ENCODE measurements at regions not wholly inside any gene's neighbourhood (a gene's known extent, or its start where the extent isn't known, plus 50 kb on each side); places are given as distances from the start of the nearest gene placed in this dataset.

- TF ChIP-seq CTCF (IDR thresholded peaks at IDR 0.05; ENCODE audit: insufficient read depth, low read depth, low read length), result no peak
- no peak for DNase-seq (ENCODE audit: low read depth)
- no peak overlapping the region for H3K4me3 ChIP-seq (ENCODE audit: low read depth, low read length)
Observed at GRCh38 chr5:125558016-125558415, 811.6 kb upstream of the ZNF608 start.

DNA sequence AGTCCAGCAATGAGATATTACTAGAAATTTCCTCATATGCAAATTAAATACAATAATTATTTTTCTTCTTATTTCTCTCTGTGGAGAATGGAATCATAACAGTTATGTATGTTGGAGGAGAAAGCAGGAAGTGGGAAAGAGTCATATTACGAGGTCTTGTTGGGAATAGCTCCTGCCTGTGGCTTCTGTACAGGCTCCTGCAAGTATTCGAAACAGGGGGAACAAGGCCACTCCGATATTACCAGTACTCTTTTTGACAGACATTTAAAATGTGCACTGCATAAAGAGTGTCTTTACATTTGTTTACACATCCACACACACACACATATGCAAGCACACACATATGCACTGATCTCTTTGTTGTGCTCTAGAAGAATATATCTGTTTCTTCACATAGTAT is 812.0 kb upstream of the ZNF608 start:
- no peak for TF ChIP-seq CTCF (IDR thresholded peaks at IDR 0.05; ENCODE audit: insufficient read depth, low read depth, low read length)
- no peak overlapping the region for H3K4me3 ChIP-seq (ENCODE audit: low read depth, low read length)
- no peak for DNase-seq (ENCODE audit: low read depth)

DNA sequence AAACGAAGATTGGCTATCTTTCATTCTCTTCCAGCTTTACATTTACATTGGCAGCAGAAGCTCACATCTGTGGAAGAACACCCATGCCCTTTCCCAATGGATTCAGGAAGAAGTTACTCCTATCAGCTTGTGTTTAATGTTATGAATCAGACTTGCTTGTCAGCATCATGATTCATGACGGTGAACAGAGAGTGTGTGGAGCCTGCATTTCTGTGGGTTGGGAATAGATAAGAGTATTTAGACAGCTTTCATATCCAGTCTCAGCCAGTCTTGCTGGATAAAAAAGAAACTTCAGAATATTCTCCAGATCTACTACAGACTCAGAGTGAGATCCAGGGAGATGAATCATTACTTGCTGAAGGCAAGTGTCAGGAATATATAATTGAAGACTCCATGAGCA is 812.9 kb upstream of the ZNF608 start:
- H3K4me3 ChIP-seq (ENCODE audit: low read depth, low read length), result no peak overlapping the region
- no peak for TF ChIP-seq CTCF (IDR thresholded peaks at IDR 0.05; ENCODE audit: insufficient read depth, low read depth, low read length)

DNA sequence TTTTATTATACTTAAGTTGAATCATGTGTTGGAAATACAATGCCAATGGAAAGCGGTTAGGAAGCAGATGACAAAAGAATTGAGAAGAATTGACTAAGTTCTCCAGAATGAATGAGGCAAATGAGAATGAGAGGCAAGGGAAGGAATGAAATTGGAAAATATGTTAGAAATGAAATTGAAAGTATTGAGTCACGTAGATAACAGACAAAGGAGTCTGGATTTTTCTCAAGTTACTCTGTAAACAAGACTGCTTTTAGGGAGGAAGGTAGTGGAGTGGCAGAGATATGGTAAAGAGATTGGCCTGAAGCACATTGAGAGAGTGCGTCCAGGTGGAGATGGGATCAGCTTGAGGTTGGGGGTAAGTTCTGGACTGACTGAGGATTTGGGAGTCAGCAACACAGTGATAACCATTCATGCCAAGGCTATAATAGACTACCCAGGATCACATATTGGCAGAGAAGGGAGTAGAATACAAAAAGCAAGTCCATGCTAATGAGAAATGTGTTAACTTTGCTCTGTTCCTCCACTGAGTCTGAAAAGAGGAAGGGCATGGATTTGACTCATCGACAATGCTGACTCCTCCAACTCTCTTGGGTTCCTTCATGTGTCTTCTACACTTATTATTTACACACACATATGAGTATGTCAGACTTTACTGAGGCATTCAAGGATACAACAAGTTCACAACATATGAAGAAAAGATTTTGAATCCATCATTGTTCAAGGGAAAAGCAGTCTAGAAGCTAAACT is 814.2 kb upstream of the ZNF608 start:
- H3K4me3 ChIP-seq (ENCODE audit: low read depth, low read length), result no peak overlapping the region
- TF ChIP-seq CTCF (IDR thresholded peaks at IDR 0.05; ENCODE audit: insufficient read depth, low read depth, low read length), result no peak
- no peak for DNase-seq (ENCODE audit: low read depth)

More for the DNA sequence above, 812.9 kb upstream of the ZNF608 start:
- peak; percentile 98 for DNase-seq (ENCODE audit: low read depth)

GRCh38 chr5:125564317-125564975 is 818.0 kb upstream of the ZNF608 start:
- H3K4me3 ChIP-seq (ENCODE audit: low read depth, low read length), result no peak overlapping the region
- DNase-seq (ENCODE audit: low read depth), result no peak
- TF ChIP-seq CTCF (IDR thresholded peaks at IDR 0.05; ENCODE audit: insufficient read depth, low read depth, low read length), result no peak

DNA sequence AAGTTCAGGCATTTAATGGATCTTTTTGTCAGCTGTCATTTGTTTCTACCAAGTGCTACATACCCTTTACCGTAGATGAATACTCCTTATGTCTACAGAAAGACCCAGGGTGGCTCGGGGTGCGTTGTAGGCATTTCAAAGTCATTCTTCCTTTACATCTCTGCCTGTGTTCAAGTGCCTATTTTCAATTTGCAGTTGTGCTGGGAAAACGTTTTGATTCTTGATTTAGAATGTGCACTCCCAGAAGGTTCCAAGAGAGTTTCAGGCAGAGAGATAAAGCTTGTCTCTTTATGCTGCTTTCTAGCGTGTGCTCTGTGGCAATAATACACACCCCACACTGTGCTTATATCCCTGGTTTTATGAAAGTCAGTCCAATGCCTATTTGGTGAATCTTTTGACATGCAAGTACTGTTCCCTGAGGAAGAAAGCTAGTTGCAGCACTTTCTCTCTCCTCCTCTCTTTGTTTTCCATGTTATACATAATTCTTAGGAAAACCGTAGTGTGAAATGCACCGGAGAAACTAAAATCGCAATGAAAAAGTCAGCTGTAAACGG is 828.1 kb upstream of the ZNF608 start:
- no peak for TF ChIP-seq CTCF (IDR thresholded peaks at IDR 0.05; ENCODE audit: insufficient read depth, low read depth, low read length)

More for the DNA sequence above, 828.1 kb upstream of the ZNF608 start:
- no peak overlapping the region for H3K4me3 ChIP-seq (ENCODE audit: low read depth, low read length)
- no peak for DNase-seq (ENCODE audit: low read depth)

Measured in fibroblast of villous mesenchyme (primary cell).